ENCODE measurements at regions not wholly inside any gene's neighbourhood (a gene's known extent, or its start where the extent isn't known, plus 50 kb on each side); places are given as distances from the start of the nearest gene placed in this dataset.

- DNase-seq: no peak
Measured at GRCh38 chr18:77597726-77598125, 348.1 kb downstream of the GALR1 start.

- no peak for DNase-seq
Measured at GRCh38 chr18:77600674-77601073, 351.0 kb downstream of the GALR1 start.

GRCh38 chr18:77601567-77601966 is 351.9 kb downstream of the GALR1 start:
- no peak for DNase-seq

- DNase-seq: no peak
Measured at GRCh38 chr18:77607087-77607486, 357.4 kb downstream of the GALR1 start.

GRCh38 chr18:77608807-77609206 is 359.2 kb downstream of the GALR1 start:
- no peak for DNase-seq

- DNase-seq: no peak
Measured at GRCh38 chr18:77617694-77618093, 368.0 kb downstream of the GALR1 start.

GRCh38 chr18:77619525-77619924 is 369.9 kb downstream of the GALR1 start:
- DNase-seq: no peak

GRCh38 chr18:77622009-77622692 is 372.5 kb downstream of the GALR1 start:
- no peak for DNase-seq

GRCh38 chr18:77632758-77633157 is 383.1 kb downstream of the GALR1 start:
- no peak for DNase-seq

- DNase-seq: no peak
Measured at GRCh38 chr18:77634494-77634893, 384.8 kb downstream of the GALR1 start.

GRCh38 chr18:77635451-77635850 is 385.8 kb downstream of the GALR1 start:
- no peak for DNase-seq

GRCh38 chr18:77635858-77636257 is 386.2 kb downstream of the GALR1 start:
- DNase-seq: no peak

GRCh38 chr18:77645170-77645872 is 395.7 kb downstream of the GALR1 start:
- DNase-seq: no peak

- DNase-seq: no peak
Measured at GRCh38 chr18:77647472-77647871, 397.8 kb downstream of the GALR1 start.

GRCh38 chr18:77648411-77648810 is 398.8 kb downstream of the GALR1 start:
- no peak for DNase-seq

- DNase-seq: peak; percentile 45
Measured at GRCh38 chr18:77650799-77651385, 401.2 kb downstream of the GALR1 start.

- no peak for DNase-seq
Measured at GRCh38 chr18:77651441-77651840, 401.8 kb downstream of the GALR1 start.

- DNase-seq: no peak
Measured at GRCh38 chr18:77653792-77654191, 404.1 kb downstream of the GALR1 start.

GRCh38 chr18:77654302-77654701 is 404.7 kb downstream of the GALR1 start:
- no peak for DNase-seq

- no peak for DNase-seq
Measured at GRCh38 chr18:77657651-77658298, 408.1 kb downstream of the GALR1 start.

- no peak for DNase-seq
Measured at GRCh38 chr18:77658299-77658662, 408.6 kb downstream of the GALR1 start.

GRCh38 chr18:77658751-77659448 is 409.3 kb downstream of the GALR1 start:
- DNase-seq: no peak

- DNase-seq: no peak
Measured at GRCh38 chr18:77666613-77667012, 417.0 kb downstream of the GALR1 start.
